Glutamatergic neuron (in vitro differentiated cells): ENCODE measurements at regions not wholly inside any gene's neighbourhood (a gene's known extent, or its start where the extent isn't known, plus 50 kb on each side); places are given as distances from the start of the nearest gene placed in this dataset.

ENCODE experiments used
- DNase-seq: peaks from one replicate; pipeline ENCODE4 v3.0.0; 2022
- H3K27ac Mint-ChIP-seq: one replicate; pipeline ENCODE4 v1.8.0; 2020; ENCODE audit warnings: mild to moderate bottlenecking, mixed read lengths, inconsistent platforms; ENCODE audit not compliant: unreplicated experiment
- H3K27me3 Mint-ChIP-seq: one replicate; pipeline ENCODE4 v1.8.0; 2020; ENCODE audit warnings: mild to moderate bottlenecking, moderate library complexity, mixed read lengths, inconsistent platforms; ENCODE audit not compliant: unreplicated experiment
- H3K36me3 Mint-ChIP-seq: one replicate; pipeline ENCODE4 v1.8.0; 2020; ENCODE audit warnings: mild to moderate bottlenecking, mixed read lengths, inconsistent platforms; ENCODE audit not compliant: unreplicated experiment
- H3K4me1 Mint-ChIP-seq: one replicate; pipeline ENCODE4 v1.8.0; 2020; ENCODE audit warnings: mild to moderate bottlenecking, low read depth, mixed read lengths, inconsistent platforms; ENCODE audit not compliant: unreplicated experiment
- H3K4me3 Mint-ChIP-seq: one replicate; pipeline ENCODE4 v1.8.0; 2020; ENCODE audit warnings: mild to moderate bottlenecking, mixed read lengths, inconsistent platforms; ENCODE audit not compliant: unreplicated experiment
- H3K9me3 Mint-ChIP-seq: one replicate; pipeline ENCODE4 v1.8.0; 2020; ENCODE audit warnings: mild to moderate bottlenecking, moderate library complexity, mixed read lengths, inconsistent platforms; ENCODE audit not compliant: unreplicated experiment
- TF ChIP-seq, protein P1 (sequence below): fragments of 200-600 bp; sonication (generic); IDR thresholded peaks from one replicate; pipeline ENCODE4 v1.5.0; 2021; ENCODE audit not compliant: partially characterized antibody, unreplicated experiment

DNA sequence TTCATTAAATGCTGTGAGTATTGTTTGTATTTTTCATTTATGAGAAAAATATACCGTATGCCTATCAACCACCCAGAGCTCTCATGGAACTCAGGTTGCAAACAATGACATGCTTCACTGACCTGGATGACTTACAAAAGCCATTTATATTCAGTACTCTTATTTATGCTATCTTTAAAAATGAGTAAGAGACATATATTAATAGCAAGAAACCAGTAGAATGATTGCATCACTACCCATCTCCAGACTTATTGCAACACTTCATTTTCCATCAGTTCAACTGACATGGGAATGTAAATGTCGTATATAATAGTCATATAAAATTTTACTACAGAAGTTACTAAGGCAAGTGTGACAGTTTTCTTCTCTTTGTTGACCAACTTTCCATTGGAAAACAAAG is 69.1 kb downstream of the OTP start:
- no peaks in the 10 kb centered on the region for H3K36me3 Mint-ChIP-seq
- peaks cover 2% of the 10 kb centered on the region for H3K27me3 Mint-ChIP-seq
- no peak overlapping the region for H3K27ac Mint-ChIP-seq
- DNase-seq = no peak
- H3K4me3 Mint-ChIP-seq = no peak overlapping the region
- H3K4me1 Mint-ChIP-seq = no peaks in the 10 kb centered on the region
- no peaks in the 10 kb centered on the region for H3K9me3 Mint-ChIP-seq
- TF ChIP-seq, protein P1, sequence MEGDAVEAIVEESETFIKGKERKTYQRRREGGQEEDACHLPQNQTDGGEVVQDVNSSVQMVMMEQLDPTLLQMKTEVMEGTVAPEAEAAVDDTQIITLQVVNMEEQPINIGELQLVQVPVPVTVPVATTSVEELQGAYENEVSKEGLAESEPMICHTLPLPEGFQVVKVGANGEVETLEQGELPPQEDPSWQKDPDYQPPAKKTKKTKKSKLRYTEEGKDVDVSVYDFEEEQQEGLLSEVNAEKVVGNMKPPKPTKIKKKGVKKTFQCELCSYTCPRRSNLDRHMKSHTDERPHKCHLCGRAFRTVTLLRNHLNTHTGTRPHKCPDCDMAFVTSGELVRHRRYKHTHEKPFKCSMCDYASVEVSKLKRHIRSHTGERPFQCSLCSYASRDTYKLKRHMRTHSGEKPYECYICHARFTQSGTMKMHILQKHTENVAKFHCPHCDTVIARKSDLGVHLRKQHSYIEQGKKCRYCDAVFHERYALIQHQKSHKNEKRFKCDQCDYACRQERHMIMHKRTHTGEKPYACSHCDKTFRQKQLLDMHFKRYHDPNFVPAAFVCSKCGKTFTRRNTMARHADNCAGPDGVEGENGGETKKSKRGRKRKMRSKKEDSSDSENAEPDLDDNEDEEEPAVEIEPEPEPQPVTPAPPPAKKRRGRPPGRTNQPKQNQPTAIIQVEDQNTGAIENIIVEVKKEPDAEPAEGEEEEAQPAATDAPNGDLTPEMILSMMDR = no peak

DNA sequence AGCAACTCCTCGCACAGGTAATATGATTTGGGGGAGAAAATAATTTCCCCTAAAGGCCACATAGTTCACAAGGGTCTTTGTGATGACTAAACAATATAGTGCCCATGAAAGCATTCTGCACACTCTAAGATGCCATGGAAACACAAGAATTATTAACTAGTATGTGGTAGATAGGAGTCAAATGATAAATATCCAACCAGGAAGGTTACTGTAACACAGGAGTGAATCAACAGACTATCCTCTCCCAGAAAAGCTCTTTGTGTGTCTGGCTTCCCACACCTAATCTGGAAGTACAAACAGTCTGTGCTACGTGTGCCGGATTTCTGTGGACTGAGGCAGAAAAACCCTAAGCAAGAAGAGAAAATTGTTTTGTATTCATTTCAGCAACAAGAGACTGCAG is 70.0 kb downstream of the OTP start:
- Mint-ChIP-seq H3K27me3 (peaks cover 2% of the 10 kb centered on the region), H3K9me3 (no peaks in the 10 kb centered on the region), H3K27ac (no peak overlapping the region), H3K36me3 (no peaks in the 10 kb centered on the region), H3K4me1 (no peaks in the 10 kb centered on the region), H3K4me3 (no peak overlapping the region)
- no peak for DNase-seq
- TF ChIP-seq, protein P1 = no peak

DNA sequence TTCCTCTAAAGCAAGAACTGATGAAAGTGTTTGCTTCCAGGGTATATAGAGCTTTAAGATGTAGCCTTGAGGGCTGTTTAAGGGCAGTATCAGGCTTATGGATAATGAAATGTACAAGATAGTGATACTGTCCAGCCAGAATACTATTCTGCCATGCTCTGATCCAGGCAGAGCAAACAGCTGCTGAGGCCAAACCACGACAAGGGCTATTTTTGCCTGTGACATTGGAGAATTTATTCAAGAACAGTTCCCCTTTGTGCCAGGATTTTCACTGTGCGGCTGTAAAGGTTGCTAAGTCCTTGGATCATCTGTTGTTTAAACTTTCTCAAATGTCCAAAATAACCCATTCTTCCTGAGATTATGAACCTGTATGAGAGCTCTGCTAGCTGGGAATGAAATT is 70.4 kb downstream of the OTP start:
- H3K4me1 Mint-ChIP-seq = no peaks in the 10 kb centered on the region
- H3K27me3 Mint-ChIP-seq = no peaks in the 10 kb centered on the region
- H3K4me3 Mint-ChIP-seq = no peak overlapping the region
- no peaks in the 10 kb centered on the region for H3K36me3 Mint-ChIP-seq
- DNase-seq = no peak
- TF ChIP-seq, protein P1 = no peak
- H3K27ac Mint-ChIP-seq = no peak overlapping the region
- H3K9me3 Mint-ChIP-seq = no peaks in the 10 kb centered on the region

DNA sequence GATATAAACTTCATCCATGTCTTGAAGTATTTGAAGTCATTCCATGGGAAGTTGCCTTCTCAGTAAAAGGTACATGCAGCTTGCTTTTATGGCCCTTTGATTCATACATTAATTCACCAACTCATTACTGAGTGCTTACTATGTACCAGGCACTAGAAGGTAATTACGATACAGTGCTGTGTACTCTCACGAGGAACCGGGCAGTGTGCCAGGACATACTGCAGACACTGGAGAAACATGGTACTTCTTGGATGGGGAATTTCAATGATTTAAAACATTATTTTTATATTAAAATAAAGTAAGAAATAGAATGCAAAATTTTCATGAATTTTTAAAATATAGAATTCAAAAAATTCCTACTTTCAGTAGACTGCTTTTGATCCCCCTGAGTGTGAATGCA is 71.4 kb upstream of the WDR41 start:
- Mint-ChIP-seq H3K27ac (no peak overlapping the region), H3K9me3 (no peaks in the 10 kb centered on the region), H3K4me3 (no peak overlapping the region), H3K27me3 (no peaks in the 10 kb centered on the region), H3K36me3 (no peaks in the 10 kb centered on the region), H3K4me1 (peaks cover 8% of the 10 kb centered on the region)
- no peak for DNase-seq
- TF ChIP-seq, protein P1 = no peak

DNA sequence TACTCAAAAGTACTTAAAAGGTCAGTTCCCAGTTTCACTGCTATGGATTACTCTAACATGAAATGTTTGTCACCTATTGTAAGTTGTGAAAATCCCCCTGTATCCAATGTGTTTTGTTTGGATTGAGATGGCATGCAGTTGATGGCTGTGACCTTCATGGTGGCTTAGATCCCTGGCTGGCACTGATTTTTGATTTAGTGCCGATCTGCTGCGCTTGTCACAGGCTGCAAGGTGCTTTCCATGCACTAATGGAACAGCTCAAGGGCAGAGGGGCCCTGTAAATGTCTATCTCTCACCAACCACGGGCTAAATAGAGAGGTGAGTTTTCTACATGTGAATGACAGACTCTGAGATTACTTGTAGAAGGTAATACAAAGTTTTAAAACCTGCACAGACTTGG is 69.8 kb upstream of the WDR41 start:
- no peak overlapping the region for H3K27ac Mint-ChIP-seq
- H3K4me1 Mint-ChIP-seq = peaks cover 20% of the 10 kb centered on the region
- peaks cover 2% of the 10 kb centered on the region for H3K27me3 Mint-ChIP-seq
- H3K9me3 Mint-ChIP-seq = no peaks in the 10 kb centered on the region
- no peak for DNase-seq
- TF ChIP-seq, protein P1 = no peak
- no peaks in the 10 kb centered on the region for H3K36me3 Mint-ChIP-seq
- no peak overlapping the region for H3K4me3 Mint-ChIP-seq
